ENCODE measurements at regions not wholly inside any gene's neighbourhood (a gene's known extent, or its start where the extent isn't known, plus 50 kb on each side); places are given as distances from the start of the nearest gene placed in this dataset.

DNA sequence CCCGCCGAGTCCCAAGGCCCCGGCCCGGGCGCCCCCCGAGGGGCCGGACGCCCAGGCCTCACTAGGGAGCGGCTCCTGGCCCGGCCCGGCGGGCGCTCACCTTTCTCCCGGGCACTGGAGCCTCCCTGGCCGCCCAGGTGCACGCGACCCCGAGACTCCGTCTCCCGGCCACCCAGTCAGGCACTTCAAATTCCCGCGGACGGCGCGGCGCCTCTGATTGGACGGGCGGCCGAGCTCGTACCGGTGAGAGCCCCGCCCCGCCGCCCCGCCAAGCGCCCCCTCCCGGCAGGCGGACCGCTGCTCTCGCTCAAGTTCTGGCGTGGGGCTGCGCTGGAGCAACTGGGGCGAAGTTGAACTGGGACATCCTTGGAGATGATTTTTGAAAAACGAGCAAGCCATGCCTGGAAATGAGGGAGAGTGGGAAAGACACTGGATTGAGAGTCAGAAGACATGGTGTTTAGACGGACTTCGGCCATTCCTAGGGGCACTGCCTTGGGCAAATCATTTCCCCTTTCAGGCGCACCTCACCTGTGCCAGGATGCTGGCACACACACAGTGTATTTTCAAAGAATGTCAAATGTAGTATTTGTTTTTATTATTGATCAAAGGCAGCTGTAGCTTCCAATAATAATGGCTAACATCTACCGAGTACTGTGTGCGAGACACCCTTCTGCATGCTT, 485.3 kb downstream of the UQCRFS1 start:
- Histone ChIP-seq H3K36me3 (ENCODE audit: control insufficient read depth in 2 of 2, extremely low read depth in 1 of 2, insufficient read depth in 2 of 2, low read length in 2 of 2) (no peaks in the 10 kb centered on the region), H3K4me1 (ENCODE audit: control insufficient read depth, extremely low read depth, insufficient read depth, low read length) (no peaks in the 10 kb centered on the region), H3K9me1 (replicated peaks; ENCODE audit: control insufficient read depth, extremely low read depth, insufficient read depth, low read length) (no peaks in the 10 kb centered on the region), H4K20me1 (replicated peaks; ENCODE audit: control insufficient read depth, extremely low read depth, insufficient read depth, low read length) (no peaks in the 10 kb centered on the region), H2AFZ (ENCODE audit: low read depth, low read length) (no peak overlapping the region), H3K27ac (ENCODE audit: insufficient read depth, low read depth, low read length) (no peak overlapping the region), H3K4me2 (ENCODE audit: insufficient read depth, low read length) (no peak overlapping the region), H3K79me2 (ENCODE audit: control insufficient read depth, insufficient read depth, low read length) (no peaks in the 10 kb centered on the region), H3K9ac (replicated peaks; ENCODE audit: extremely low read depth, insufficient read depth, low read length) (no peak overlapping the region), H3K9me3 (replicated peaks; ENCODE audit: control insufficient read depth, insufficient read depth, low read length) (no peaks in the 10 kb centered on the region), H3K27me3 (ENCODE audit: control insufficient read depth in 2 of 2, insufficient read depth in 2 of 2, low read length in 2 of 2) (no peaks in the 10 kb centered on the region), H3K4me3 (replicated peaks in 1 of 3; ENCODE audit: insufficient read depth in 1 of 3, low read depth in 1 of 3, low read length in 3 of 3) (no peak overlapping the region)
- intact Hi-C loops (cut with micrococcal nuclease) (no loop called here), dilution Hi-C loops (cut with MboI; ENCODE audit: extremely low pct_ligation_motif_present, low sequenced_read_pairs) (no loop called here)
- CTCF ChIA-PET: interaction anchor here (1.0 kb wide), 1 partner anchor 9 kb away, joined by 3 read pairs; no protein-coding TSS in a partner anchor
- TF ChIP-seq POLR2A (IDR thresholded peaks at IDR 0.05; ENCODE audit: low read depth, low read length) (no peak), GATA2 (IDR thresholded peaks at IDR 0.05; ENCODE audit: insufficient read depth, insufficient read length, low read depth, low read length) (no peak), MAX (IDR thresholded peaks at IDR 0.05; ENCODE audit: insufficient read depth, insufficient read length) (no peak), FOS (IDR thresholded peaks at IDR 0.05; ENCODE audit: borderline replicate concordance, insufficient read depth, low read length) (no peak), JUN (IDR thresholded peaks at IDR 0.05; ENCODE audit: borderline replicate concordance, insufficient read depth, insufficient read length, low read depth) (no peak), EZH2 (IDR thresholded peaks at IDR 0.05; ENCODE audit: borderline replicate concordance, low read depth, low read length, severe bottlenecking) (no peak), MYC (IDR thresholded peaks at IDR 0.05; ENCODE audit: low read depth, low read length) (no peak), POLR2AphosphoS5 (IDR thresholded peaks at IDR 0.05; ENCODE audit: insufficient read depth, low read depth, low read length) (no peak)
- TF ChIP-seq, protein P1, sequence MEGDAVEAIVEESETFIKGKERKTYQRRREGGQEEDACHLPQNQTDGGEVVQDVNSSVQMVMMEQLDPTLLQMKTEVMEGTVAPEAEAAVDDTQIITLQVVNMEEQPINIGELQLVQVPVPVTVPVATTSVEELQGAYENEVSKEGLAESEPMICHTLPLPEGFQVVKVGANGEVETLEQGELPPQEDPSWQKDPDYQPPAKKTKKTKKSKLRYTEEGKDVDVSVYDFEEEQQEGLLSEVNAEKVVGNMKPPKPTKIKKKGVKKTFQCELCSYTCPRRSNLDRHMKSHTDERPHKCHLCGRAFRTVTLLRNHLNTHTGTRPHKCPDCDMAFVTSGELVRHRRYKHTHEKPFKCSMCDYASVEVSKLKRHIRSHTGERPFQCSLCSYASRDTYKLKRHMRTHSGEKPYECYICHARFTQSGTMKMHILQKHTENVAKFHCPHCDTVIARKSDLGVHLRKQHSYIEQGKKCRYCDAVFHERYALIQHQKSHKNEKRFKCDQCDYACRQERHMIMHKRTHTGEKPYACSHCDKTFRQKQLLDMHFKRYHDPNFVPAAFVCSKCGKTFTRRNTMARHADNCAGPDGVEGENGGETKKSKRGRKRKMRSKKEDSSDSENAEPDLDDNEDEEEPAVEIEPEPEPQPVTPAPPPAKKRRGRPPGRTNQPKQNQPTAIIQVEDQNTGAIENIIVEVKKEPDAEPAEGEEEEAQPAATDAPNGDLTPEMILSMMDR (IDR thresholded peaks at IDR 0.05; ENCODE audit: extremely low read depth in 1 of 2, insufficient read depth in 1 of 2, low read depth in 1 of 2, low read length in 2 of 2): no peak
- DNase-seq (ENCODE audit: low read depth, low spot score) (no peak), FAIRE-seq (no peak)
- no TSS peak for BruUV-seq (replicated peaks)
- POLR2A ChIA-PET: no interaction called here

All from endothelial cell of umbilical vein (primary cell).